Smooth muscle cell (in vitro differentiated cells): ENCODE measurements at regions not wholly inside any gene's neighbourhood (a gene's known extent, or its start where the extent isn't known, plus 50 kb on each side); places are given as distances from the start of the nearest gene placed in this dataset.
A peak's percentile ranks its signal among the peaks of the same experiment; 100 is the strongest.

Experiments
- DNase-seq: peaks from one replicate; lab custom pipeline; 2025; ENCODE audit not compliant: unreplicated experiment; lab: John Stamatoyannopoulos, UW
- H2AFZ ChIP-seq: fragments of 200-600 bp; sonication (generic); 2 replicates; pipeline ENCODE4 v1.6.0; 2016; ENCODE audit warnings: antibody characterized with exemption, low read depth, mild to moderate bottlenecking
- H3F3A ChIP-seq: fragments of 200-600 bp; sonication (generic); 2 replicates; pipeline ENCODE4 v1.6.0; 2017; ENCODE audit warnings: antibody characterized with exemption, low read depth
- H3K27ac ChIP-seq: fragments of 200-600 bp; sonication (generic); 2 replicates; pipeline ENCODE4 v1.5.1; 2016; ENCODE audit warnings: low read depth, mild to moderate bottlenecking
- H3K27me3 ChIP-seq: fragments of 200-600 bp; sonication (generic); 2 replicates; pipeline ENCODE4 v1.6.1; 2016; ENCODE audit warnings: low read depth, mild to moderate bottlenecking
- H3K36me3 ChIP-seq: fragments of 200-600 bp; sonication (generic); 2 replicates; pipeline ENCODE4 v1.5.1; 2016; ENCODE audit warnings: low read depth
- H3K4me1 ChIP-seq: fragments of 200-600 bp; sonication (generic); 2 replicates; pipeline ENCODE4 v1.5.1; 2016; ENCODE audit warnings: low read depth
- H3K4me2 ChIP-seq: fragments of 200-600 bp; sonication (generic); 2 replicates; pipeline ENCODE4 v1.6.0; 2016; ENCODE audit warnings: mild to moderate bottlenecking
- H3K4me3 ChIP-seq: fragments of 200-600 bp; sonication (generic); 2 replicates; pipeline ENCODE4 v1.5.1; 2016; ENCODE audit warnings: mild to moderate bottlenecking
- H3K79me2 ChIP-seq: fragments of 200-600 bp; sonication (generic); 2 replicates; pipeline ENCODE4 v1.6.0; 2016; ENCODE audit warnings: low read depth, mild to moderate bottlenecking
- H3K9ac ChIP-seq: fragments of 200-600 bp; sonication (generic); 2 replicates; pipeline ENCODE4 v1.6.0; 2016; ENCODE audit warnings: low read depth
- H3K9me3 ChIP-seq: fragments of 200-600 bp; sonication (generic); replicated peaks from 2 replicates; pipeline ENCODE4 v1.5.1; 2016; ENCODE audit warnings: low read depth
- H4K20me1 ChIP-seq: fragments of 200-600 bp; sonication (generic); 2 replicates; pipeline ENCODE4 v1.6.0; 2016; ENCODE audit warnings: low read depth
- CTCF ChIP-seq: fragments of 200-600 bp; sonication (generic); IDR thresholded peaks from 2 replicates; pipeline ENCODE4 v1.5.1; 2017; ENCODE audit warnings: borderline replicate concordance, mild to moderate bottlenecking, antibody characterized with exemption; ENCODE audit not compliant: insufficient read depth, poor library complexity, severe bottlenecking
- WGBS: methylation state at CpG from one replicate; pipeline ENCODE4 v1.1.7; 2016; ENCODE audit warnings: low lambda C conversion rate; 5-methylcytosine and 5-hydroxymethylcytosine counted together

- no peak overlapping the region for H3K4me2 ChIP-seq
- no peaks in the 10 kb centered on the region for H4K20me1 ChIP-seq
- no peaks in the 10 kb centered on the region for H3K79me2 ChIP-seq
- no peak overlapping the region for H2AFZ ChIP-seq
- H3K9ac ChIP-seq: no peak overlapping the region
- TF ChIP-seq CTCF: no peak
- no peak overlapping the region for H3K27ac ChIP-seq
- no peak overlapping the region for H3K4me3 ChIP-seq
- H3K4me1 ChIP-seq: no peaks in the 10 kb centered on the region
- DNase-seq: no peak
- 92% methylated on average over 4 of the region's 4 CpGs for WGBS
- no peaks in the 10 kb centered on the region for H3K27me3 ChIP-seq
- no peaks in the 10 kb centered on the region for H3K9me3 ChIP-seq
- no peaks in the 10 kb centered on the region for H3F3A ChIP-seq
- H3K36me3 ChIP-seq: no peaks in the 10 kb centered on the region
These were observed 314.6 kb upstream of the ZNF717 start for GRCh38 chr3:76099956-76100355.

GRCh38 chr3:76107935-76108570, 322.7 kb upstream of the ZNF717 start:
- H3K27ac ChIP-seq: no peak overlapping the region
- H4K20me1 ChIP-seq: no peaks in the 10 kb centered on the region
- no peaks in the 10 kb centered on the region for H3K27me3 ChIP-seq
- no peak overlapping the region for H2AFZ ChIP-seq
- H3K4me2 ChIP-seq: no peak overlapping the region
- no peaks in the 10 kb centered on the region for H3K9me3 ChIP-seq
- no peak overlapping the region for H3K4me3 ChIP-seq
- H3K4me1 ChIP-seq: no peaks in the 10 kb centered on the region
- DNase-seq: no peak
- TF ChIP-seq CTCF: peak; percentile 71
- no peaks in the 10 kb centered on the region for H3K36me3 ChIP-seq
- WGBS: 18% methylated on average over 5 of the region's 5 CpGs
- no peak overlapping the region for H3K9ac ChIP-seq
- no peaks in the 10 kb centered on the region for H3F3A ChIP-seq
- H3K79me2 ChIP-seq: no peaks in the 10 kb centered on the region

- no peaks in the 10 kb centered on the region for H3K9me3 ChIP-seq
- no peaks in the 10 kb centered on the region for H3K4me1 ChIP-seq
- no peak overlapping the region for H3K4me2 ChIP-seq
- no peak for DNase-seq
- H2AFZ ChIP-seq: no peak overlapping the region
- no peak overlapping the region for H3K4me3 ChIP-seq
- no peak for TF ChIP-seq CTCF
- H3K36me3 ChIP-seq: no peaks in the 10 kb centered on the region
- 86% methylated on average over 2 of the region's 2 CpGs for WGBS
- no peaks in the 10 kb centered on the region for H3K27me3 ChIP-seq
- no peak overlapping the region for H3K9ac ChIP-seq
- no peaks in the 10 kb centered on the region for H3K79me2 ChIP-seq
- H4K20me1 ChIP-seq: no peaks in the 10 kb centered on the region
- no peak overlapping the region for H3K27ac ChIP-seq
- H3F3A ChIP-seq: no peaks in the 10 kb centered on the region
These were observed 326.5 kb upstream of the ZNF717 start for GRCh38 chr3:76111808-76112207.

- Histone ChIP-seq H3K27ac (no peak overlapping the region), H3K9ac (no peak overlapping the region), H3K27me3 (no peaks in the 10 kb centered on the region), H3K4me2 (no peak overlapping the region), H3F3A (no peaks in the 10 kb centered on the region), H3K79me2 (no peaks in the 10 kb centered on the region), H3K9me3 (no peaks in the 10 kb centered on the region), H2AFZ (peak overlapping the region; percentile 16), H3K36me3 (no peaks in the 10 kb centered on the region), H3K4me3 (no peak overlapping the region), H3K4me1 (no peaks in the 10 kb centered on the region), H4K20me1 (no peaks in the 10 kb centered on the region)
- DNase-seq: no peak
- no peak for TF ChIP-seq CTCF
These were observed 336.7 kb upstream of the ZNF717 start for GRCh38 chr3:76122007-76122406.
